Right cardiac atrium (tissue), 5 donors: ENCODE measurements at regions not wholly inside any gene's neighbourhood (a gene's known extent, or its start where the extent isn't known, plus 50 kb on each side); places are given as distances from the start of the nearest gene placed in this dataset.

Experiments used
- ATAC-seq, 2 donors: fragments of 200-7000 bp; cut with Tn5 transposase; one replicate each; pipeline versions ENCODE4 v1.8.0 to v1.9.1; 2020; ENCODE audit warnings: moderate library complexity in 2 of 2, mild to moderate bottlenecking in 1 of 2
- DNase-seq, 3 donors: peaks; one replicate each; pipeline ENCODE4 v3.0.0-alpha.2; 2020
- H3K27ac ChIP-seq: one replicate; pipeline ENCODE4 v1.5.1; 2013; ENCODE audit warnings: mild to moderate bottlenecking, low read length, control low read depth, moderate library complexity
- H3K27me3 ChIP-seq: one replicate; pipeline ENCODE4 v1.6.1; 2013; ENCODE audit not compliant: control insufficient read depth, insufficient read depth
- H3K4me1 ChIP-seq: one replicate; pipeline ENCODE4 v1.6.1; 2013; ENCODE audit warnings: low read length; ENCODE audit not compliant: control insufficient read depth, insufficient read depth
- H3K4me3 ChIP-seq: one replicate; pipeline ENCODE4 v1.5.1; 2013; ENCODE audit warnings: low read length, control low read depth
- H3K9me3 ChIP-seq: one replicate; pipeline ENCODE4 v1.6.1; 2013; ENCODE audit warnings: low read length; ENCODE audit not compliant: control insufficient read depth
- WGBS: extraction: QIAGEN DNeasy Blood & Tissue Kit; methylation state at CpG from one replicate; pipeline ENCODE4 v1.1.7; 2013; 5-methylcytosine and 5-hydroxymethylcytosine counted together
- intact Hi-C, 4 donors: fragments of 100-400 bp; cut with DNase I; formaldehyde crosslinking; loops; one replicate each; pipeline versions ENCODE4 v1.11.0 to v1.14.0; 2022 to 2023
- donor health status: healthy with polysubstance abuse.
- donor health status: DM: no; HTN: yes; CAD: no.
- donor health status: DM: no; HTN: no; CAD: no.
- donor health status: DM: no; HTN: yes; CAD: no; lungs with severe emphysema.
- donor health status: DM: yes; HTN: yes; CAD: no.

- intact Hi-C loops = loop anchor here in 2 of 4 donors (10.0 kb wide), 3 partner anchors 45 to 155 kb away; no protein-coding TSS in a partner anchor
- ATAC-seq (peak; percentile 50 to 64), DNase-seq (peak in 2 of 3 donors; percentile 29 to 56)
- no peaks in the 10 kb centered on the region for H3K27me3 ChIP-seq
- peak overlapping the region; percentile 27 for H3K27ac ChIP-seq
- H3K4me3 ChIP-seq = no peak overlapping the region
- peaks cover 4% of the 10 kb centered on the region for H3K4me1 ChIP-seq
- H3K9me3 ChIP-seq = no peaks in the 10 kb centered on the region
- WGBS = 75% methylated on average over 6 of the region's 6 CpGs
These were observed 88.0 kb upstream of the ZNF648 start for GRCh38 chr1:182149411-182149965.

GRCh38 chr1:182147951-182148350 is 86.4 kb upstream of the ZNF648 start:
- DNase-seq = no peak
- ATAC-seq = no peak
- Histone ChIP-seq H3K4me1 (peaks cover 10% of the 10 kb centered on the region), H3K27ac (no peak overlapping the region), H3K9me3 (no peaks in the 10 kb centered on the region), H3K4me3 (no peak overlapping the region), H3K27me3 (no peaks in the 10 kb centered on the region)
- intact Hi-C loops = loop anchor here in 2 of 4 donors (10.0 kb wide), 3 partner anchors 47 to 157 kb away; no protein-coding TSS in a partner anchor
- 96% methylated on average over 5 of the region's 5 CpGs for WGBS

- intact Hi-C loops = loop anchor here in 2 of 4 donors (10.0 kb wide), 3 partner anchors 48 to 158 kb away; no protein-coding TSS in a partner anchor
- Histone ChIP-seq H3K27ac (no peak overlapping the region), H3K27me3 (no peaks in the 10 kb centered on the region), H3K4me3 (no peak overlapping the region), H3K4me1 (peaks cover 10% of the 10 kb centered on the region), H3K9me3 (no peaks in the 10 kb centered on the region)
- WGBS = 89% methylated on average over 4 of the region's 4 CpGs
- ATAC-seq (no peak), DNase-seq (no peak)
These were observed 85.8 kb upstream of the ZNF648 start for GRCh38 chr1:182147136-182147820.

- H3K27ac ChIP-seq = no peak overlapping the region
These were observed 84.8 kb upstream of the ZNF648 start for GRCh38 chr1:182146286-182146685.

GRCh38 chr1:182145441-182145840 is 83.9 kb upstream of the ZNF648 start:
- H3K4me1 ChIP-seq = peaks cover 10% of the 10 kb centered on the region
- 84% methylated on average over 5 of the region's 5 CpGs for WGBS

More at GRCh38 chr1:182146286-182146685, 84.8 kb upstream of the ZNF648 start:
- intact Hi-C loops = loop anchor here in 2 of 4 donors (10.0 kb wide), 3 partner anchors 49 to 159 kb away; no protein-coding TSS in a partner anchor
- Histone ChIP-seq H3K4me1 (peaks cover 10% of the 10 kb centered on the region), H3K4me3 (no peak overlapping the region), H3K27me3 (no peaks in the 10 kb centered on the region), H3K9me3 (no peaks in the 10 kb centered on the region)
- WGBS = 92% methylated on average over 5 of the region's 5 CpGs
- no peak for ATAC-seq
- no peak for DNase-seq

GRCh38 chr1:182144646-182145030 is 83.1 kb upstream of the ZNF648 start:
- DNase-seq = no peak
- ATAC-seq = no peak
- Histone ChIP-seq H3K27ac (peak overlapping the region; percentile 93), H3K4me3 (no peak overlapping the region), H3K27me3 (no peaks in the 10 kb centered on the region), H3K9me3 (no peaks in the 10 kb centered on the region), H3K4me1 (peaks cover 10% of the 10 kb centered on the region)
- intact Hi-C loops = loop anchor here (5.0 to 10.0 kb wide), 7 partner anchors 50 to 253 kb away; partner anchors contain the start of gene GLUL (in 1 of the 4)
- 44% methylated on average over 3 of the region's 3 CpGs for WGBS

More at GRCh38 chr1:182145441-182145840, 83.9 kb upstream of the ZNF648 start:
- H3K4me3 ChIP-seq = no peak overlapping the region
- intact Hi-C loops = loop anchor here in 2 of 4 donors (10.0 kb wide), 3 partner anchors 49 to 159 kb away; no protein-coding TSS in a partner anchor
- H3K9me3 ChIP-seq = no peaks in the 10 kb centered on the region
- H3K27ac ChIP-seq = peak overlapping the region; percentile 71
- ATAC-seq (no peak), DNase-seq (no peak)
- no peaks in the 10 kb centered on the region for H3K27me3 ChIP-seq

GRCh38 chr1:182143825-182144645 is 82.5 kb upstream of the ZNF648 start:
- H3K4me1 ChIP-seq = peaks cover 10% of the 10 kb centered on the region
- H3K27me3 ChIP-seq = no peaks in the 10 kb centered on the region
- peak; percentile 77 to 92 (median 79) for DNase-seq
- H3K27ac ChIP-seq = peak overlapping the region; percentile 93
- ATAC-seq = peak; percentile 91 to 92
- no peaks in the 10 kb centered on the region for H3K9me3 ChIP-seq
- WGBS = 33% methylated on average over 8 of the region's 8 CpGs
- intact Hi-C loops = loop anchor here (2.0 to 10.0 kb wide), 8 partner anchors 51 to 253 kb away; partner anchors contain the start of gene GLUL (in 1 of the 4)
- no peak overlapping the region for H3K4me3 ChIP-seq

GRCh38 chr1:182143154-182143657 is 81.7 kb upstream of the ZNF648 start:
- H3K4me3 ChIP-seq = no peak overlapping the region
- no peaks in the 10 kb centered on the region for H3K27me3 ChIP-seq
- peak overlapping the region; percentile 93 for H3K27ac ChIP-seq
- WGBS = 16% methylated on average over 11 of the region's 11 CpGs
- H3K9me3 ChIP-seq = no peaks in the 10 kb centered on the region
- peak; percentile 91 to 98 (median 95) for DNase-seq
- intact Hi-C loops = loop anchor here (2.0 to 10.0 kb wide), 8 partner anchors 52 to 254 kb away; partner anchors contain the start of gene GLUL (in 1 of the 4)
- H3K4me1 ChIP-seq = peaks cover 10% of the 10 kb centered on the region
- peak; percentile 69 to 80 for ATAC-seq

GRCh38 chr1:182142621-182143020 is 81.1 kb upstream of the ZNF648 start:
- Histone ChIP-seq H3K27ac (no peak overlapping the region), H3K4me1 (peaks cover 10% of the 10 kb centered on the region), H3K27me3 (no peaks in the 10 kb centered on the region), H3K4me3 (no peak overlapping the region), H3K9me3 (no peaks in the 10 kb centered on the region)
- no peak for DNase-seq
- intact Hi-C loops = loop anchor here (2.0 to 10.0 kb wide), 8 partner anchors 52 to 255 kb away; partner anchors contain the start of gene GLUL (in 1 of the 4)
- WGBS = 77% methylated on average over 4 of the region's 4 CpGs
- ATAC-seq = no peak

- Histone ChIP-seq H3K4me3 (no peak overlapping the region), H3K9me3 (no peaks in the 10 kb centered on the region), H3K27ac (no peak overlapping the region), H3K4me1 (peaks cover 10% of the 10 kb centered on the region), H3K27me3 (no peaks in the 10 kb centered on the region)
- no peak for DNase-seq
- intact Hi-C loops = loop anchor here (5.0 to 10.0 kb wide), 7 partner anchors 54 to 256 kb away; partner anchors contain the start of gene GLUL (in 1 of the 4)
- no peak for ATAC-seq
These were observed 79.5 kb upstream of the ZNF648 start for GRCh38 chr1:182141040-182141439.
